WTC11 (cell line): ENCODE measurements at regions not wholly inside any gene's neighbourhood (a gene's known extent, or its start where the extent isn't known, plus 50 kb on each side); places are given as distances from the start of the nearest gene placed in this dataset.

Source experiments
- ATAC-seq: fragments of 200-7000 bp; cut with Tn5 transposase; 2 replicates; pipeline ENCODE4 v1.10.0; 2021; ENCODE audit warnings: mild to moderate bottlenecking, moderate library complexity
- CTCF ChIA-PET: fragments of 300-600 bp; sonication (Branson Sonifier 250); formaldehyde crosslinking; loops from one replicate; lab custom pipeline; 2021; ENCODE audit warnings: antibody characterized with exemption; lab: Charles Lee
- POLR2A ChIA-PET: fragments of 350-600 bp; sonication (Branson Sonifier 250); formaldehyde crosslinking; loops from one replicate; lab custom pipeline; 2021; ENCODE audit warnings: antibody characterized with exemption; lab: Charles Lee
- DNase-seq: peaks from one replicate; pipeline ENCODE4 v3.0.0; 2021; ENCODE audit warnings: low spot score
- H3K27ac Mint-ChIP-seq: 2 replicates; pipeline ENCODE4 v1.8.0; 2021; ENCODE audit warnings: mixed read lengths
- H3K27me3 Mint-ChIP-seq: 2 replicates; pipeline ENCODE4 v1.8.0; 2021; ENCODE audit warnings: low read depth, mild to moderate bottlenecking, moderate library complexity, mixed read lengths
- H3K36me3 Mint-ChIP-seq: 2 replicates; pipeline ENCODE4 v1.8.0; 2021; ENCODE audit warnings: mixed read lengths
- H3K4me1 Mint-ChIP-seq: 2 replicates; pipeline ENCODE4 v1.8.0; 2022; ENCODE audit warnings: mixed read lengths
- H3K4me3 Mint-ChIP-seq: 2 replicates; pipeline ENCODE4 v1.8.0; 2021; ENCODE audit warnings: mild to moderate bottlenecking, moderate library complexity, mixed read lengths
- H3K9me3 Mint-ChIP-seq: 2 replicates; pipeline ENCODE4 v1.8.0; 2021; ENCODE audit warnings: mixed read lengths
- CREB1 ChIP-seq: sonication (generic); formaldehyde crosslinking; IDR thresholded peaks from 2 replicates; pipeline ENCODE4 v1.8.0; 2023; ENCODE audit warnings: mild to moderate bottlenecking, missing genetic modification reagents
- EMX1 ChIP-seq: fragments of 250-450 bp; sonication (Bioruptor Pico); IDR thresholded peaks from 2 replicates; pipeline ENCODE4 v1.8.0; 2021; ENCODE audit warnings: mild to moderate bottlenecking
- FOXP1 ChIP-seq: sonication (generic); formaldehyde crosslinking; IDR thresholded peaks from 2 replicates; pipeline ENCODE4 v1.8.0; 2022; ENCODE audit warnings: missing genetic modification reagents, mild to moderate bottlenecking, moderate library complexity, borderline replicate concordance
- IRF2 ChIP-seq: sonication (generic); formaldehyde crosslinking; IDR thresholded peaks from 2 replicates; pipeline ENCODE4 v1.8.0; 2022; ENCODE audit warnings: low read depth, missing genetic modification reagents, borderline replicate concordance
- JUN ChIP-seq: sonication (generic); formaldehyde crosslinking; IDR thresholded peaks from 2 replicates; pipeline ENCODE4 v1.8.0; 2023; ENCODE audit warnings: mild to moderate bottlenecking, missing genetic modification reagents
- NFATC4 ChIP-seq: fragments of 250-450 bp; sonication (Bioruptor Pico); IDR thresholded peaks from 2 replicates; pipeline ENCODE4 v1.9.0; 2021; ENCODE audit warnings: mild to moderate bottlenecking
- NFYB ChIP-seq: sonication (generic); formaldehyde crosslinking; conservative IDR thresholded peaks from 2 replicates; pipeline ENCODE4 v1.8.0; 2022; ENCODE audit warnings: low read depth, missing genetic modification reagents
- SOX15 ChIP-seq: fragments of 250-450 bp; sonication (Bioruptor Pico); IDR thresholded peaks from 2 replicates; pipeline ENCODE4 v1.9.0; 2021; ENCODE audit warnings: mild to moderate bottlenecking
- SP1 ChIP-seq: sonication (generic); formaldehyde crosslinking; conservative IDR thresholded peaks from 2 replicates; pipeline ENCODE4 v1.8.1; 2022; ENCODE audit warnings: missing genetic modification reagents
- ZNF138 ChIP-seq: sonication (generic); formaldehyde crosslinking; conservative IDR thresholded peaks from 2 replicates; pipeline ENCODE4 v1.8.1; 2022; ENCODE audit warnings: mild to moderate bottlenecking, moderate library complexity, missing genetic modification reagents
- ZNF219 ChIP-seq: sonication (generic); formaldehyde crosslinking; IDR thresholded peaks from 2 replicates; pipeline ENCODE4 v1.8.0; 2023; ENCODE audit warnings: missing genetic modification reagents, mild to moderate bottlenecking, borderline replicate concordance
- ZNF317 ChIP-seq: sonication (generic); formaldehyde crosslinking; IDR thresholded peaks from 2 replicates; pipeline ENCODE4 v1.8.1; 2023; ENCODE audit warnings: low read depth, mild to moderate bottlenecking, moderate library complexity, missing genetic modification reagents, borderline replicate concordance
- TF ChIP-seq, protein P1 (sequence below): fragments of 250-450 bp; sonication (Bioruptor Pico); conservative IDR thresholded peaks from 2 replicates; pipeline ENCODE4 v1.9.0; 2021; ENCODE audit warnings: mild to moderate bottlenecking
- TF ChIP-seq, protein P2 (sequence below): sonication (generic); formaldehyde crosslinking; IDR thresholded peaks from 2 replicates; pipeline ENCODE4 v1.8.0; 2023; ENCODE audit warnings: mild to moderate bottlenecking, missing genetic modification reagents
- TF ChIP-seq, protein P3 (sequence below): sonication (generic); formaldehyde crosslinking; IDR thresholded peaks from 2 replicates; pipeline ENCODE4 v1.8.1; 2023; ENCODE audit warnings: mild to moderate bottlenecking, moderate library complexity, missing genetic modification reagents
- TF ChIP-seq, protein P4 (sequence below): sonication (generic); formaldehyde crosslinking; IDR thresholded peaks from 2 replicates; pipeline ENCODE4 v1.8.0; 2023; ENCODE audit warnings: missing genetic modification reagents
- TF ChIP-seq, protein P5 (sequence below): fragments of 250-450 bp; sonication (Bioruptor Pico); IDR thresholded peaks from 2 replicates; pipeline ENCODE4 v2.1.2; 2022; ENCODE audit warnings: mild to moderate bottlenecking, moderate library complexity

DNA sequence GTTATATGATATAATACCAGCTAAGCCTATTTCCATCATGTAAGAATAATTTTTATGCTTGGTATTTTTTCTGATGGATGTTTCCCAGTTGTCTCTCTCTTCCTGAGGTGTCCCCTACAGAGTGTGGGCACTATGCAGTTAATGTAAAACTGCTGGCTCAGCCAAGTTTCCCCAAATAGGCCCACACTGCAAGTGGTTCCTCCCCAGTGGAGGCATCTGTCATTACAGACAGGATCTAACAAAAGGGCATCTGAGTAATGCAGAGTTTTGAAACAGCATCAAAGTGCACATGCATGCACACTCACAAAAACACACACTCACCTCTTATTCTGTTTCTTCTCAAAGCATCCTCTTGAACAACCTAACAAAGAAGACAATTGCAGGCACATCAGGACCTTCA lies 221.0 kb downstream of the VCY1B start:
- no peak for ATAC-seq
- H3K36me3 Mint-ChIP-seq: peaks cover 6% of the 10 kb centered on the region; the same call in 1 of the 2 replicates
- TF ChIP-seq ZNF219 (CRISPR knock-in tag) (no peak), JUN (CRISPR knock-in tag) (no peak), EMX1 (CRISPR knock-in tag) (no peak), SP1 (CRISPR knock-in tag) (no peak)
- no peak for DNase-seq
- no peaks in the 10 kb centered on the region; the same call in 1 of the 2 replicates for H3K27me3 Mint-ChIP-seq
- H3K4me1 Mint-ChIP-seq: no peaks in the 10 kb centered on the region
- peaks cover 15% of the 10 kb centered on the region for H3K9me3 Mint-ChIP-seq
- H3K27ac Mint-ChIP-seq: no peak overlapping the region
- CTCF ChIA-PET: no interaction called here
- H3K4me3 Mint-ChIP-seq: no peak overlapping the region
- POLR2A ChIA-PET: no interaction called here

DNA sequence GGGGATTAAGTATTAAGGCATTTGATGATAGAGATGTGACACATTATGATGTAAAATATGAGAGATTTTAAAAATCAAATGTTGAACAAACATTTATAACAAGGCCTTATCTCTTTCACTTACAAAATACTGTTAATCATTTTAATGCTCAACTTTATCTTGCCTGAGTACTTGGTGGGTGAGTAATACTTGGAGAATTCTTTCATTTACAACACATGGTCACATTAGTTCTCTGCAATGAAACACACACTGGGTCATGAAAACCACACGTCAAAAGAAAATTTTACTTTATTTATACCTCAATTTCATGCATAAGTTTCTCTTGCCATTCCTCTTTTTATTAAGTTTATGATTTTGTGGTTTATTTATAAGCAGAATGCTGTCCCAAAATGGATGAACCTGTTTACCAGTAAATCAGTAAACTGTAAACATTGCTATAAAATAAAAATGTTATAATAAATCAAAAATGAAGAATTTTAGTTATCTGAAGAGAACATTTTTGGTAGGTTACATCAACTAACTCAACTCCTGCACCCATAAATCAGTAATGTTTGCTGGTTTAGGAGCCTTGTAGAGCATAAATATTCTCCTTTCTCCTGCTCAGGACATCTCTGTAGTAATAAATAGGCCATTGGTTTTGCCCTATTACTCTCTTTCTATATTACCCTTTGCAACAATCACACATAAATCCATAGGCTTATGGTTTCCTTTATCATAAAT lies 233.5 kb upstream of the NLGN4Y start:
- no peak overlapping the region for H3K4me3 Mint-ChIP-seq
- no peak for DNase-seq
- 0 out of 2 replicates have a peak, but pooled peaks cover 3% of the 10 kb centered on the region for H3K4me1 Mint-ChIP-seq
- TF ChIP-seq, protein P1, sequence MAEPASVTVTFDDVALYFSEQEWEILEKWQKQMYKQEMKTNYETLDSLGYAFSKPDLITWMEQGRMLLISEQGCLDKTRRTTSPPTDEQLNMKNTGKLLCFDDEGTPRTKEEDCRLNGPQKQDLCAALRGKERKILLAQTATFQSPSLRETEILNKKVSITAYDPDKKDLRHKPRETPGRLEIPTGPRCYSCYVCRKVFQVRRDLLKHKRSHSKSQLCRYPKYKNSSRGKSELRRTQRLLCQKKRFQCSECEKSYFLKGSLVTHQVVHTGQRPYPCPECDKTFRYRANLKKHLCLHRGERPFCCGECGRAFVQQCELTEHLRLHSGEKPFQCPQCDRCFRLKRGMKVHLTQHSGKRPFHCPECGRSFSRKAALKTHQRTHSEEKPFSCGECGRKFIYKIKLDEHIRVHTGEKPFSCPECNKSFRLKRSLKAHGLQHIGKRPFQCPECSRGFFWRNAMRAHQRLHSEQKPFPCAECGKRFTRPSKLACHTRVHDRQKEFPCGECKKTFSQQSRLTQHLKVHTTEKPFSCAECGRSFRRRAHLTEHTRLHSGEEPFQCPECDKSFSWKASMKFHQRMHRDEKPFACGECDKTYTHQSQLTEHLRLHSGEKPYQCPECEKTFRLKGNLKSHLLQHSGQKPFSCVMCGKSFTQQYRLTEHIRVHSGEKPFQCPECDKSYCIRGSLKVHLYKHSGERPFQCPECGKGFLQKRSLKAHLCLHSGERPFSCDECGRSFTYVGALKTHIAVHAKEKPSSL (CRISPR knock-in tag): no peak
- TF ChIP-seq CREB1 (CRISPR knock-in tag) (no peak), ZNF138 (no peak)
- ATAC-seq: no peak
- no peaks in the 10 kb centered on the region for H3K36me3 Mint-ChIP-seq
- no peaks in the 10 kb centered on the region for H3K27me3 Mint-ChIP-seq
- no peak overlapping the region for H3K27ac Mint-ChIP-seq
- ChIA-PET POLR2A (no interaction called here), CTCF (no interaction called here)
- H3K9me3 Mint-ChIP-seq: peaks cover 3% of the 10 kb centered on the region; the same call in 1 of the 2 replicates

DNA sequence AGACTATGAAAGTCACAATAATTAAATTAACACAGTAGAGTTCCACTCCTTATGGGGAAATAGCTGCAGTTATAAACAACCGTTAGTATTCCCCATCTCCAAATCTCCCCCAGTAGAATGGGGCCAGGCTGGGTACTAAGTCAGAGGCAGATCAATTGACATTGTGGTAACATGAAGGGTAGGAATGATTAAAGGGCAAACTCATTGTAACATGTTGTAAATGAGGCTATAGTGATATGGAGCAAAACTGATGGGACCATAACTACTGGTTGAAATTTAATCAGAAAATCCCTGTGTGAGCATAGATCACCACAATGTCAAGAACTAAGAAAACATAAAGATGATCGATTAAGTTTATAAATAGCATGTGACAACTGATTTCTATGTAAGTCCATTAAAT lies 231.9 kb upstream of the NLGN4Y start:
- Mint-ChIP-seq H3K4me1 (0 out of 2 replicates have a peak, but pooled peaks cover 3% of the 10 kb centered on the region), H3K36me3 (no peaks in the 10 kb centered on the region), H3K27ac (no peak overlapping the region), H3K9me3 (no peaks in the 10 kb centered on the region; the same call in 1 of the 2 replicates), H3K27me3 (no peaks in the 10 kb centered on the region), H3K4me3 (no peak overlapping the region)
- ChIA-PET CTCF (no interaction called here), POLR2A (no interaction called here)
- ATAC-seq (no peak), DNase-seq (no peak)
- TF ChIP-seq IRF2 (CRISPR knock-in tag) (no peak), ZNF317 (CRISPR knock-in tag) (no peak), NFATC4 (no peak)
- TF ChIP-seq, protein P2, sequence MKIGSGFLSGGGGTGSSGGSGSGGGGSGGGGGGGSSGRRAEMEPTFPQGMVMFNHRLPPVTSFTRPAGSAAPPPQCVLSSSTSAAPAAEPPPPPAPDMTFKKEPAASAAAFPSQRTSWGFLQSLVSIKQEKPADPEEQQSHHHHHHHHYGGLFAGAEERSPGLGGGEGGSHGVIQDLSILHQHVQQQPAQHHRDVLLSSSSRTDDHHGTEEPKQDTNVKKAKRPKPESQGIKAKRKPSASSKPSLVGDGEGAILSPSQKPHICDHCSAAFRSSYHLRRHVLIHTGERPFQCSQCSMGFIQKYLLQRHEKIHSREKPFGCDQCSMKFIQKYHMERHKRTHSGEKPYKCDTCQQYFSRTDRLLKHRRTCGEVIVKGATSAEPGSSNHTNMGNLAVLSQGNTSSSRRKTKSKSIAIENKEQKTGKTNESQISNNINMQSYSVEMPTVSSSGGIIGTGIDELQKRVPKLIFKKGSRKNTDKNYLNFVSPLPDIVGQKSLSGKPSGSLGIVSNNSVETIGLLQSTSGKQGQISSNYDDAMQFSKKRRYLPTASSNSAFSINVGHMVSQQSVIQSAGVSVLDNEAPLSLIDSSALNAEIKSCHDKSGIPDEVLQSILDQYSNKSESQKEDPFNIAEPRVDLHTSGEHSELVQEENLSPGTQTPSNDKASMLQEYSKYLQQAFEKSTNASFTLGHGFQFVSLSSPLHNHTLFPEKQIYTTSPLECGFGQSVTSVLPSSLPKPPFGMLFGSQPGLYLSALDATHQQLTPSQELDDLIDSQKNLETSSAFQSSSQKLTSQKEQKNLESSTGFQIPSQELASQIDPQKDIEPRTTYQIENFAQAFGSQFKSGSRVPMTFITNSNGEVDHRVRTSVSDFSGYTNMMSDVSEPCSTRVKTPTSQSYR (CRISPR knock-in tag): no peak
- TF ChIP-seq, protein P3, sequence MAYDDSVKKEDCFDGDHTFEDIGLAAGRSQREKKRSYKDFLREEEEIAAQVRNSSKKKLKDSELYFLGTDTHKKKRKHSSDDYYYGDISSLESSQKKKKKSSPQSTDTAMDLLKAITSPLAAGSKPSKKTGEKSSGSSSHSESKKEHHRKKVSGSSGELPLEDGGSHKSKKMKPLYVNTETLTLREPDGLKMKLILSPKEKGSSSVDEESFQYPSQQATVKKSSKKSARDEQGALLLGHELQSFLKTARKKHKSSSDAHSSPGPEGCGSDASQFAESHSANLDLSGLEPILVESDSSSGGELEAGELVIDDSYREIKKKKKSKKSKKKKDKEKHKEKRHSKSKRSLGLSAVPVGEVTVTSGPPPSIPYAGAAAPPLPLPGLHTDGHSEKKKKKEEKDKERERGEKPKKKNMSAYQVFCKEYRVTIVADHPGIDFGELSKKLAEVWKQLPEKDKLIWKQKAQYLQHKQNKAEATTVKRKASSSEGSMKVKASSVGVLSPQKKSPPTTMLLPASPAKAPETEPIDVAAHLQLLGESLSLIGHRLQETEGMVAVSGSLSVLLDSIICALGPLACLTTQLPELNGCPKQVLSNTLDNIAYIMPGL: no peak

DNA sequence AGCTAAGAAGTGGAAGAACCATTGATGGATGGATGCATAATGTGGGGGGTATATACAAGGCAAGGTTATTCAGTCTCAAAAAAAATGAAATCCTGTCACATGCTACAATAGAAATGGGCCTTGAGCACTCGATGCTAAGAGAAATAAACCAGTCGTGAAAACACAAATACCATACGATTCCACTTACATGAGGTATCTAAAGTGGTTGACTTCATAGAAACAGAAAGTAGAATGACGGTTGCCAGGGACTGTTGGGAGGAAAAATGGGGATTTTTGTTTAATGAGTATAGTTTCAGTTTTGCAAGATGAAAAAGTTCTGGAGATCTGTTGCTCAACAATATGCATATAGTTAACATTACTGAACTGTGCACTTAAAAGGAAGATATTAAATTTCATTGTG lies 223.6 kb upstream of the NLGN4Y start:
- DNase-seq (no peak), ATAC-seq (no peak)
- H3K36me3 Mint-ChIP-seq: no peaks in the 10 kb centered on the region
- no peak overlapping the region for H3K27ac Mint-ChIP-seq
- no peaks in the 10 kb centered on the region for H3K27me3 Mint-ChIP-seq
- H3K4me1 Mint-ChIP-seq: no peaks in the 10 kb centered on the region
- no peak overlapping the region for H3K4me3 Mint-ChIP-seq
- H3K9me3 Mint-ChIP-seq: 0 out of 2 replicates have a peak, but pooled peaks cover 4% of the 10 kb centered on the region
- CTCF ChIA-PET: no interaction called here
- POLR2A ChIA-PET: no interaction called here
- no peak for TF ChIP-seq NFYB (CRISPR knock-in tag)
- TF ChIP-seq, protein P4, sequence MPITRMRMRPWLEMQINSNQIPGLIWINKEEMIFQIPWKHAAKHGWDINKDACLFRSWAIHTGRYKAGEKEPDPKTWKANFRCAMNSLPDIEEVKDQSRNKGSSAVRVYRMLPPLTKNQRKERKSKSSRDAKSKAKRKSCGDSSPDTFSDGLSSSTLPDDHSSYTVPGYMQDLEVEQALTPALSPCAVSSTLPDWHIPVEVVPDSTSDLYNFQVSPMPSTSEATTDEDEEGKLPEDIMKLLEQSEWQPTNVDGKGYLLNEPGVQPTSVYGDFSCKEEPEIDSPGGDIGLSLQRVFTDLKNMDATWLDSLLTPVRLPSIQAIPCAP (CRISPR knock-in tag): no peak
- TF ChIP-seq, protein P5, sequence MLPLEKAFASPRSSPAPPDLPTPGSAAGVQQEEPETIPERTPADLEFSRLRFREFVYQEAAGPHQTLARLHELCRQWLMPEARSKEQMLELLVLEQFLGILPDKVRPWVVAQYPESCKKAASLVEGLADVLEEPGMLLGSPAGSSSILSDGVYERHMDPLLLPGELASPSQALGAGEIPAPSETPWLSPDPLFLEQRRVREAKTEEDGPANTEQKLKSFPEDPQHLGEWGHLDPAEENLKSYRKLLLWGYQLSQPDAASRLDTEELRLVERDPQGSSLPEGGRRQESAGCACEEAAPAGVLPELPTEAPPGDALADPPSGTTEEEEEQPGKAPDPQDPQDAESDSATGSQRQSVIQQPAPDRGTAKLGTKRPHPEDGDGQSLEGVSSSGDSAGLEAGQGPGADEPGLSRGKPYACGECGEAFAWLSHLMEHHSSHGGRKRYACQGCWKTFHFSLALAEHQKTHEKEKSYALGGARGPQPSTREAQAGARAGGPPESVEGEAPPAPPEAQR (CRISPR knock-in tag): no peak
- no peak for TF ChIP-seq CREB1 (CRISPR knock-in tag)
- TF ChIP-seq SOX15 (CRISPR knock-in tag): no peak
- no peak for TF ChIP-seq FOXP1 (CRISPR knock-in tag)
